Lower leg skin (tissue), 3 donors: ENCODE measurements at regions not wholly inside any gene's neighbourhood (a gene's known extent, or its start where the extent isn't known, plus 50 kb on each side); places are given as distances from the start of the nearest gene placed in this dataset.

Experiments
- POLR2A ChIP-seq, 2 donors: fragments of 450-650 bp; IDR thresholded peaks; one replicate each; pipeline ENCODE4 v1.6.1; 2016 to 2017; ENCODE audit warnings: antibody characterized with exemption in 2 of 2, mild to moderate bottlenecking in 1 of 2, moderate library complexity in 1 of 2
- TF ChIP-seq, protein P1 (sequence below), 3 donors: fragments of 450-650 bp; IDR thresholded peaks; one replicate each; pipeline ENCODE4 v1.5.1; 2016; ENCODE audit warnings: antibody characterized with exemption in 3 of 3, mild to moderate bottlenecking in 3 of 3, moderate library complexity in 2 of 3

GRCh38 chr16:22721511-22722100 is 92.4 kb upstream of the HS3ST2 start:
- TF ChIP-seq, protein P1, sequence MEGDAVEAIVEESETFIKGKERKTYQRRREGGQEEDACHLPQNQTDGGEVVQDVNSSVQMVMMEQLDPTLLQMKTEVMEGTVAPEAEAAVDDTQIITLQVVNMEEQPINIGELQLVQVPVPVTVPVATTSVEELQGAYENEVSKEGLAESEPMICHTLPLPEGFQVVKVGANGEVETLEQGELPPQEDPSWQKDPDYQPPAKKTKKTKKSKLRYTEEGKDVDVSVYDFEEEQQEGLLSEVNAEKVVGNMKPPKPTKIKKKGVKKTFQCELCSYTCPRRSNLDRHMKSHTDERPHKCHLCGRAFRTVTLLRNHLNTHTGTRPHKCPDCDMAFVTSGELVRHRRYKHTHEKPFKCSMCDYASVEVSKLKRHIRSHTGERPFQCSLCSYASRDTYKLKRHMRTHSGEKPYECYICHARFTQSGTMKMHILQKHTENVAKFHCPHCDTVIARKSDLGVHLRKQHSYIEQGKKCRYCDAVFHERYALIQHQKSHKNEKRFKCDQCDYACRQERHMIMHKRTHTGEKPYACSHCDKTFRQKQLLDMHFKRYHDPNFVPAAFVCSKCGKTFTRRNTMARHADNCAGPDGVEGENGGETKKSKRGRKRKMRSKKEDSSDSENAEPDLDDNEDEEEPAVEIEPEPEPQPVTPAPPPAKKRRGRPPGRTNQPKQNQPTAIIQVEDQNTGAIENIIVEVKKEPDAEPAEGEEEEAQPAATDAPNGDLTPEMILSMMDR (IDR thresholded peaks at IDR 0.05), result no peak
- TF ChIP-seq POLR2A (IDR thresholded peaks at IDR 0.05), result no peak
